ENCODE measurements at regions not wholly inside any gene's neighbourhood (a gene's known extent, or its start where the extent isn't known, plus 50 kb on each side); places are given as distances from the start of the nearest gene placed in this dataset.

DNA sequence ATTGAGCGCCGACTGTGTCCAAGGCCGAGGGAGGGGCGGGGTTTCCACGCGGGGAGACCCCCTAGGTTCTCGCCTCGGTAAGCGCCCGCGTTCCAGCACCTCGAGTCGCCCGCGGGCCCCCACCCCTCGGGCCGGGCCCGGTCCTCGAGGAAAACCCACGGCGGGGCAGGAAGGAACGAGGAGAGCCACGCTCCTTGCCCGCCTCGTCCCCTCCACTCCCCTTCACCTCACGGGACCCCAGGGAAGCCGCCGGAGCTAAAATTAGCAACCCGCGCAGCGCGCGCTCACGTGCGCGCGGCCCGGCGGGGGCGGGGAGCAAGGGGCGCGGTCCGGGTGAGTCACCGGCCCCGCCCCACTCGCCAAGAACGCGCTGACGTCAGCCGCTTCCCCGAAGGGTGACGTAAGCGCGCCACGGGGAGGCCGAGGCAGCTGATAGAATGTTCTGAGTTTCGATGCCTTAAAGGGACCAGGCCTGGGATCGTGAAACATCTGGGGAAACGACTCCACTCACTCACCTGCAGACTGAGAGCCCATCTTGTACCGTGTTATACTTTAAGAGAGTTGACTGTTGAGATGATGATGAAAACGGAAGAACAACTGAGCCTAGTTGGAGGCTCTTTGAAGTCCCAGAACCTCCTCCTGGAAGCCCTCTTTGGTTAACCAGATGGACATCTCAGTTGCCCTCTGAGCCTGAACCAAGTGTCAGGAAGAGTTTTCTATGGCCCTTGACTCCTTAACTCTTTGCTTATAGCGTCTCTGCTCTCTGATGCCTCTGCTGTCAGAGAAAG, 49.7 kb upstream of the ATF3 start:
- peak; percentile 82 for DNase-seq (ENCODE audit: low read depth)

Measured in T-helper 22 cell (primary cell).